ENCODE measurements at regions not wholly inside any gene's neighbourhood (a gene's known extent, or its start where the extent isn't known, plus 50 kb on each side); places are given as distances from the start of the nearest gene placed in this dataset.

GRCh38 chr1:157916887-157917570 lies 75.4 kb upstream of the CD5L start:
- no peak for TF ChIP-seq PHF8 (IDR thresholded peaks at IDR 0.05; ENCODE audit: borderline replicate concordance, low read length)
- TF ChIP-seq YY1 (IDR thresholded peaks at IDR 0.05; ENCODE audit: borderline replicate concordance in 1 of 3, control insufficient read depth in 1 of 3, extremely low read depth in 1 of 3, insufficient read depth in 3 of 3, insufficient read length in 1 of 3, insufficient replicate concordance in 2 of 3, low read depth in 1 of 3, low read length in 2 of 3), result no peak
- TF ChIP-seq RBM14 (IDR thresholded peaks at IDR 0.05; ENCODE audit: borderline replicate concordance, insufficient read depth, low read depth, low read length), result no peak
- no peak for TF ChIP-seq POLR2AphosphoS5 (IDR thresholded peaks at IDR 0.05; ENCODE audit: control insufficient read depth, insufficient read depth, low read depth, low read length)
- no peak for TF ChIP-seq NR1H2 (CRISPR knock-in tag; IDR thresholded peaks at IDR 0.05)
- TF ChIP-seq, protein P1, sequence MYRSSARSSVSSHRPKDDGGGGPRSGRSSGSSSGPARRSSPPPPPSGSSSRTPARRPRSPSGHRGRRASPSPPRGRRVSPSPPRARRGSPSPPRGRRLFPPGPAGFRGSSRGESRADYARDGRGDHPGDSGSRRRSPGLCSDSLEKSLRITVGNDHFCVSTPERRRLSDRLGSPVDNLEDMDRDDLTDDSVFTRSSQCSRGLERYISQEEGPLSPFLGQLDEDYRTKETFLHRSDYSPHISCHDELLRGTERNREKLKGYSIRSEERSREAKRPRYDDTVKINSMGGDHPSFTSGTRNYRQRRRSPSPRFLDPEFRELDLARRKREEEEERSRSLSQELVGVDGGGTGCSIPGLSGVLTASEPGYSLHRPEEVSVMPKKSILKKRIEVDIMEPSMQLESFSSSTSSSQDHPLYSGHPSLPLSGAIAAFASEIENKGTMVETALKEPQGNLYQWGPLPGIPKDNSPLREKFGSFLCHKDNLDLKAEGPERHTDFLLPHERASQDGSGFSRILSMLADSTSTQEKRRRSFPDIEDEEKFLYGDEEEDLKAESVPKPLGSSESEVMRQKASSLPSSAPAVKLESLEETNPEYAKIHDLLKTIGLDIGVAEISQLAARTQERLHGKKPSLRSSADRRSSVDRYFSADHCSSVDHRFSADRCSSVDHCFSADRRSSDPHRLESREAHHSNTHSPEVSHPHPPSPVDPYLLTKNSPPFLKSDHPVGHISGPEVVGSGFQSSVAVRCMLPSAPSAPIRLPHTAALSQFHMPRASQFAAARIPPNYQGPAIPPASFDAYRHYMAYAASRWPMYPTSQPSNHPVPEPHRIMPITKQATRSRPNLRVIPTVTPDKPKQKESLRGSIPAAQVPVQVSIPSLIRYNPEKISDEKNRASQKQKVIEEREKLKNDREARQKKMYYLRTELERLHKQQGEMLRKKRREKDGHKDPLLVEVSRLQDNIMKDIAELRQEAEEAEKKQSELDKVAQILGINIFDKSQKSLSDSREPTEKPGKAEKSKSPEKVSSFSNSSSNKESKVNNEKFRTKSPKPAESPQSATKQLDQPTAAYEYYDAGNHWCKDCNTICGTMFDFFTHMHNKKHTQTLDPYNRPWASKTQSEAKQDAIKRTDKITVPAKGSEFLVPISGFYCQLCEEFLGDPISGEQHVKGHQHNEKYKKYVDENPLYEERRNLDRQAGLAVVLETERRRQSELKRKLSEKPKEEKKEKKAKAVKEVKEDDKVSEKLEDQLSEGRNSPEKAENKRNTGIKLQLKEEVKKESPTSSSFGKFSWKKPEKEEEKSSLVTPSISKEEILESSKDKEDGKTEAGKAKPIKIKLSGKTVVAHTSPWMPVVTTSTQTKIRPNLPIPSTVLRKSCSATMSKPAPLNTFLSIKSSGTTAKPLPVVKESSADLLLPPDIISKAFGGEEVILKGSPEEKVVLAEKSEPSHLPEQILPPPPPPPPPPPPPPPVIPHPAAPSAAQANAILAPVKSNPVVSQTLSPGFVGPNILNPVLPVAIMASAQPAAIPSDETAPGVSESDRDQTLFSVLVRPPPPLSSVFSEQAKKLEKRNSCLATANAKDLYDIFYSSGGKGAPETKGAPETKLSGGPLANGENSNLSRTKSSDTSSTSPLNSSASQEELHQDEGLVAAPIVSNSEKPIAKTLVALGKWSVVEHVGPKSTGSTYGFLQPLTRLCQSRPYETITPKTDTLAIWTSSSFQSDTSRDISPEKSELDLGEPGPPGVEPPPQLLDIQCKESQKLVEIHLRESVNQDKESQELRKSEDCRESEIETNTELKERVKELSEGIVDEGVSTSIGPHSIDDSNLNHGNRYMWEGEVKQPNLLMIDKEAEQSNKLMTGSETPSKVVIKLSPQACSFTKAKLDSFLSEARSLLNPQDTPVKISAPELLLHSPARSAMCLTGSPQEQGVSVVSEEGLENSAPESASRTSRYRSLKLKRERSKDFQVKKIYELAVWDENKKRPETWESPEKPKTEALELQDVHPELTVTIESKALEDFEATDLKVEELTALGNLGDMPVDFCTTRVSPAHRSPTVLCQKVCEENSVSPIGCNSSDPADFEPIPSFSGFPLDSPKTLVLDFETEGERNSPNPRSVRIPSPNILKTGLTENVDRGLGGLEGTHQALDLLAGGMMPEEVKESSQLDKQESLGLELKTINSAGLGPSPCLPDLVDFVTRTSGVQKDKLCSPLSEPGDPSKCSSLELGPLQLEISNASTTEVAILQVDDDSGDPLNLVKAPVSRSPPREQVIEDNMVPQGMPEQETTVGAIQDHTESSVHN (IDR thresholded peaks at IDR 0.05; ENCODE audit: borderline replicate concordance in 1 of 2, low read depth in 1 of 2), result no peak
